SK-N-SH (cell line): ENCODE measurements at regions not wholly inside any gene's neighbourhood (a gene's known extent, or its start where the extent isn't known, plus 50 kb on each side); places are given as distances from the start of the nearest gene placed in this dataset.

Source experiments
- PBX3 ChIP-seq: IDR thresholded peaks from 2 replicates; pipeline ENCODE4; 2012
- POLR2AphosphoS5 ChIP-seq: IDR thresholded peaks from 2 replicates; pipeline ENCODE4 v1.6.1; 2012; ENCODE audit warnings: low read depth, low read length

GRCh38 chr2:147082850-147083522, 761.8 kb upstream of the ACVR2A start:
- no peak for TF ChIP-seq PBX3
- TF ChIP-seq POLR2AphosphoS5 = no peak
